ENCODE measurements at regions not wholly inside any gene's neighbourhood (a gene's known extent, or its start where the extent isn't known, plus 50 kb on each side); places are given as distances from the start of the nearest gene placed in this dataset.

GRCh38 chr9:22643541-22643940 lies 196.9 kb downstream of the DMRTA1 start:
- no peaks in the 10 kb centered on the region for H3K36me3 ChIP-seq
- intact Hi-C loops (cut with DNase I), result no loop called here
- no peak overlapping the region for H3K27ac ChIP-seq (replicated peaks in 1 of 4)
- no peak overlapping the region for H3K4me3 ChIP-seq
- H3K4me1 ChIP-seq, result peaks cover 0 to 11% (median 2%) of the 10 kb centered on the region in 4 donors
- no peak for DNase-seq (ENCODE audit: extremely low spot score)
- no peaks in the 10 kb centered on the region for H3K9me3 ChIP-seq
- no peaks in the 10 kb centered on the region for H3K27me3 ChIP-seq
- TF ChIP-seq CTCF (IDR thresholded peaks at IDR 0.05) (no peak), POLR2A (IDR thresholded peaks at IDR 0.05; ENCODE audit: low read depth) (no peak), POLR2AphosphoS5 (IDR thresholded peaks at IDR 0.05) (no peak), EP300 (IDR thresholded peaks at IDR 0.05) (no peak)

GRCh38 chr9:22645893-22646292 lies 199.3 kb downstream of the DMRTA1 start:
- Histone ChIP-seq H3K36me3 (no peaks in the 10 kb centered on the region), H3K27ac (replicated peaks in 1 of 4) (no peak overlapping the region), H3K9me3 (no peaks in the 10 kb centered on the region), H3K27me3 (no peaks in the 10 kb centered on the region), H3K4me3 (peak overlapping the region; percentile 9 to 42 (median 22)), H3K4me1 (peaks cover 0 to 35% (median 11%) of the 10 kb centered on the region in 4 donors)
- 40% methylated on average over 2 of the region's 2 CpGs for WGBS
- TF ChIP-seq POLR2AphosphoS5 (IDR thresholded peaks at IDR 0.05) (no peak), EP300 (IDR thresholded peaks at IDR 0.05) (no peak), CTCF (IDR thresholded peaks at IDR 0.05) (no peak), POLR2A (IDR thresholded peaks at IDR 0.05; ENCODE audit: low read depth) (no peak)
- DNase-seq (ENCODE audit: extremely low spot score), result no peak
- intact Hi-C loops (cut with DNase I), result no loop called here

GRCh38 chr9:22649384-22649783 lies 202.8 kb downstream of the DMRTA1 start:
- TF ChIP-seq POLR2AphosphoS5 (IDR thresholded peaks at IDR 0.05), result no peak
- no peak for TF ChIP-seq POLR2A (IDR thresholded peaks at IDR 0.05; ENCODE audit: low read depth)
- TF ChIP-seq CTCF (IDR thresholded peaks at IDR 0.05), result no peak
- TF ChIP-seq EP300 (IDR thresholded peaks at IDR 0.05), result no peak
- WGBS, result 22% methylated on average over 2 of the region's 2 CpGs
- DNase-seq (ENCODE audit: extremely low spot score), result no peak
- peaks cover 0 to 37% (median 13%) of the 10 kb centered on the region in 4 donors for H3K4me1 ChIP-seq
- H3K9me3 ChIP-seq, result no peaks in the 10 kb centered on the region
- peak overlapping the region in 2 of 4 donors; percentile 24 to 42 for H3K27ac ChIP-seq (replicated peaks in 1 of 4)
- no peak overlapping the region for H3K4me3 ChIP-seq
- no peaks in the 10 kb centered on the region for H3K27me3 ChIP-seq
- no peaks in the 10 kb centered on the region for H3K36me3 ChIP-seq
- intact Hi-C loops (cut with DNase I), result no loop called here

GRCh38 chr9:22650145-22650544 lies 203.5 kb downstream of the DMRTA1 start:
- Histone ChIP-seq H3K4me1 (peaks cover 0 to 37% (median 13%) of the 10 kb centered on the region in 4 donors), H3K27ac (replicated peaks in 1 of 4) (peak overlapping the region in 2 of 4 donors; percentile 7 to 42), H3K9me3 (no peaks in the 10 kb centered on the region), H3K36me3 (no peaks in the 10 kb centered on the region), H3K4me3 (no peak overlapping the region), H3K27me3 (no peaks in the 10 kb centered on the region)
- TF ChIP-seq EP300 (IDR thresholded peaks at IDR 0.05), result no peak
- TF ChIP-seq CTCF (IDR thresholded peaks at IDR 0.05), result no peak
- no peak for TF ChIP-seq POLR2AphosphoS5 (IDR thresholded peaks at IDR 0.05)
- TF ChIP-seq POLR2A (IDR thresholded peaks at IDR 0.05; ENCODE audit: low read depth), result no peak
- intact Hi-C loops (cut with DNase I), result no loop called here
- WGBS, result 78% methylated on average over 3 of the region's 3 CpGs
- DNase-seq (ENCODE audit: extremely low spot score), result no peak

GRCh38 chr9:22650946-22651345 lies 204.3 kb downstream of the DMRTA1 start:
- no peaks in the 10 kb centered on the region for H3K9me3 ChIP-seq
- H3K4me3 ChIP-seq, result no peak overlapping the region
- no peaks in the 10 kb centered on the region for H3K27me3 ChIP-seq
- H3K4me1 ChIP-seq, result peaks cover 0 to 31% (median 11%) of the 10 kb centered on the region in 4 donors
- TF ChIP-seq POLR2AphosphoS5 (IDR thresholded peaks at IDR 0.05), result no peak
- TF ChIP-seq EP300 (IDR thresholded peaks at IDR 0.05), result no peak
- TF ChIP-seq POLR2A (IDR thresholded peaks at IDR 0.05; ENCODE audit: low read depth), result no peak
- TF ChIP-seq CTCF (IDR thresholded peaks at IDR 0.05), result no peak
- H3K27ac ChIP-seq (replicated peaks in 1 of 4), result peak overlapping the region in 1 of 4 donors; percentile 7
- intact Hi-C loops (cut with DNase I), result no loop called here
- H3K36me3 ChIP-seq, result no peaks in the 10 kb centered on the region
- DNase-seq (ENCODE audit: extremely low spot score), result no peak

Measured in esophagus muscularis mucosa (tissue), 4 donors.